A549 (cell line): ENCODE measurements at regions not wholly inside any gene's neighbourhood (a gene's known extent, or its start where the extent isn't known, plus 50 kb on each side); places are given as distances from the start of the nearest gene placed in this dataset.
"Not testable (repeated sequence)": the region's sequence is repeated elsewhere in the genome, so short reads cannot be mapped to it uniquely, and the experiment has no call there.

Experiments used
- ATAC-seq, 2 experiments: fragments of 200-7000 bp in 1 of 2; fragments of >200 bp in 1 of 2; cut with Nextera tagmentation in 1 of 2; cut with Tn5 transposase in 1 of 2; 3 replicates each; pipeline versions ENCODE4 v1.8.0 to v1.9.1; 2018 to 2020; ENCODE audit warnings: mild to moderate bottlenecking in 1 of 2, moderate library complexity in 1 of 2
- CTCF ChIA-PET: fragments of 300-600 bp; sonication (Branson Sonifier 250); formaldehyde crosslinking; extraction: SDS; loops from one replicate; lab custom pipeline; 2021; ENCODE audit warnings: antibody characterized with exemption, inconsistent platforms; lab: Yijun Ruan, JAX
- POLR2A ChIA-PET: fragments of 350-600 bp; formaldehyde crosslinking; extraction: SDS; loops from one replicate; lab custom pipeline; 2021; ENCODE audit warnings: antibody characterized with exemption, inconsistent platforms; lab: Yijun Ruan, JAX
- DNase-seq, 2 experiments: peaks; one replicate each; pipeline versions ENCODE4 v3.0.0 to v3.0.0-alpha.2; 2011 to 2016; ENCODE audit warnings: low read depth in 1 of 2, low spot score in 1 of 2
- FAIRE-seq: peaks from 2 replicates; lab custom pipeline; 2011; peaks lifted over from hg19 to GRCh38; lab: Jason Lieb, UNC
- H3K27ac ChIP-seq, 2 experiments: fragments of >200 bp; sonication (Bioruptor Twin); formaldehyde crosslinking; 3 replicates each; pipeline ENCODE4 v1.5.1; 2016 to 2017
- H3K4me1 ChIP-seq: fragments of >200 bp; sonication (Bioruptor Twin); formaldehyde crosslinking; 3 replicates; pipeline ENCODE4 v1.6.1; 2016
- H3K4me2 ChIP-seq: fragments of >200 bp; sonication (Bioruptor Twin); formaldehyde crosslinking; 3 replicates; pipeline ENCODE4 v1.6.1; 2016
- H3K4me3 ChIP-seq: fragments of >200 bp; sonication (Bioruptor Twin); formaldehyde crosslinking; 3 replicates; pipeline ENCODE4 v1.5.1; 2016
- H3K9me3 ChIP-seq: fragments of >200 bp; sonication (Bioruptor Twin); formaldehyde crosslinking; 3 replicates; pipeline ENCODE4 v1.6.1; 2016
- JUNB ChIP-seq: fragments of >200 bp; sonication (Bioruptor Twin); formaldehyde crosslinking; IDR thresholded peaks from 2 replicates; pipeline ENCODE4 v1.6.1; 2016
- RFX5 ChIP-seq: fragments of 450-650 bp; IDR thresholded peaks from 2 replicates; pipeline ENCODE4 v1.7.1; 2014; ENCODE audit warnings: antibody characterized with exemption, mild to moderate bottlenecking, moderate library complexity
- WGBS: methylation state at CpG from one replicate; pipeline ENCODE4 v1.1.6; 2017; ENCODE audit errors: missing lambda C conversion rate; 5-methylcytosine and 5-hydroxymethylcytosine counted together
- small RNA-seq, 6 experiments: library from RNA; depleted of rRNA; stranded (forward); fragments of <200 nt; gene quantifications; one replicate each; pipeline ENCODE3, GENCODE V24; 2012

DNA sequence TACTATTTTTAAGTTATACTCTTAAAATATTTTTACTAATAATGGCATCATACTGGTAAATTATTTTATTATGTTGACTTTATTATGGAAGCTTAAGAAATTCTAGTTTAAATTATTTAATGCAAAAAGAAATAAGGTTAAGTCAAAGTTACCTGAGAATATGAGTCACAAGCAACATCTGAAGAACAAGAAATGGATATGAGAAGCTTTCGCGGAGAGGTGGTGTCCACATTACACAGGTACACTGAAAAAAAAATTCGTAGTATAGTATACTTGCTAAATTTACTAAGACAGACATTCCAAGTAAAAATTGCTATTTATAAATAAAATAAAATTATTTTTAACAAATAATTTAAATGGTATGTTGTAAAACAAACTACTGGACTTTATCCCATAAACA, 143.8 kb downstream of the AVL9 start (continued):
- TF ChIP-seq JUNB = no peak
- no peak for TF ChIP-seq RFX5

DNA sequence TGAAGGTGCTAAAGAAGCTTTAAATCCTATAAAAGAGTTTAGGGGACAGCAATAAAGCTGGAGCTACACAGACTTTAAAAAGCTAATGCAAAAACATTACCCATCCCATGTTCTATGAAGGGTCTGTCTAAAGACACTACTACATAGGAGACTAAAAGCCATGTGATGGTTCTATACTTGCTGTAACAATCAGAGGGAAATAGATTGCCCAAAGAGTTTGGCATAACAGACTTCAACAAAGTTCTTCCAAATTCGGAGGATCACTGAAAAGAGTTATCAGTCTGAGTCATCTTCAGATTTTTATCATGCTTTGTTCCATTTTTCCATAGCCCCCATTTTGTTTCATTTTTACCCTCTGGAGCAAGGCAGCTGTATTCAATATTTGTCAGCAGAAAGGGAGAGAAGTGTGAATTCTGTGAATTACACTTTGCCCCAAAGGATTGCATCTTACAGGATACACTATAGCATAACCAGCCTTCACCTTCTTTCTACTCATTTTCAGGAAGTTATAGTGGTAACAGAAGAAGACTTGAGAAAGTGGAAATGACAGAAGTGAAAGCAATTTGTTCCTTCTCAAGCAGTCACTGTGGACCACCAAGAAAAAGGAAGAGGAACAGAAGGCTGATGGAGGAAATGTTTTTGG, 143.3 kb downstream of the AVL9 start:
- FAIRE-seq, H3K4me1 ChIP-seq, POLR2A ChIA-PET, H3K9me3 ChIP-seq, H3K27ac ChIP-seq, ATAC-seq, H3K4me3 ChIP-seq, H3K4me2 ChIP-seq, DNase-seq: not testable (repeated sequence)
- 73% methylated on average over 1 of the region's 1 CpG for WGBS
- CTCF ChIA-PET = interaction anchor here (1.2 kb wide), 1 partner anchor 63 kb away, joined by 3 read pairs; no protein-coding TSS in a partner anchor

Small RNAs in the stretch of these regions (small RNA-seq; reads per million reads assigned to genes)
- gene AC018645.1 (0 reads per million in 6 experiments), gene MIR550A2 (0 to 10.0 (median 2.5) reads per million in 6 experiments), gene RF00322 (0 reads per million in 6 experiments)
